GM12873 (cell line): ENCODE measurements at regions not wholly inside any gene's neighbourhood (a gene's known extent, or its start where the extent isn't known, plus 50 kb on each side); places are given as distances from the start of the nearest gene placed in this dataset.

Experiments used
- CTCF ChIP-seq: IDR thresholded peaks from 2 replicates; pipeline ENCODE4 v1.5.1; 2012; ENCODE audit warnings: low read depth, mild to moderate bottlenecking, moderate library complexity, low read length, control low read depth; ENCODE audit not compliant: insufficient read depth; ENCODE audit errors: missing control alignments

GRCh38 chr9:25241421-25241820, 436.8 kb downstream of the TUSC1 start:
- no peak for TF ChIP-seq CTCF

GRCh38 chr9:25226901-25227686, 451.1 kb downstream of the TUSC1 start:
- no peak for TF ChIP-seq CTCF

- no peak for TF ChIP-seq CTCF
These were observed 452.1 kb downstream of the TUSC1 start for GRCh38 chr9:25225938-25226760.

- no peak for TF ChIP-seq CTCF
These were observed 453.2 kb downstream of the TUSC1 start for GRCh38 chr9:25224996-25225395.

GRCh38 chr9:25224309-25224708, 453.9 kb downstream of the TUSC1 start:
- TF ChIP-seq CTCF, result no peak

GRCh38 chr9:25212361-25212760, 465.9 kb downstream of the TUSC1 start:
- no peak for TF ChIP-seq CTCF
